ENCODE measurements at regions not wholly inside any gene's neighbourhood (a gene's known extent, or its start where the extent isn't known, plus 50 kb on each side); places are given as distances from the start of the nearest gene placed in this dataset.

GRCh38 chr11:32267679-32268187 lies 167.6 kb downstream of the WT1 start:
- ChIA-PET POLR2A (no interaction called here), CTCF (no interaction called here)
- no peak for TF ChIP-seq CTCF (IDR thresholded peaks at IDR 0.05; ENCODE audit: insufficient read depth, low read depth, low read length)
- no peak for DNase-seq (ENCODE audit: low read depth)
- Histone ChIP-seq H3K4me3 (ENCODE audit: low read depth, low read length) (no peak overlapping the region), H3K36me3 (ENCODE audit: control insufficient read depth, insufficient read depth, low read length) (no peaks in the 10 kb centered on the region), H3K27me3 (ENCODE audit: control insufficient read depth, insufficient read depth, low read length) (no peaks in the 10 kb centered on the region)

DNA sequence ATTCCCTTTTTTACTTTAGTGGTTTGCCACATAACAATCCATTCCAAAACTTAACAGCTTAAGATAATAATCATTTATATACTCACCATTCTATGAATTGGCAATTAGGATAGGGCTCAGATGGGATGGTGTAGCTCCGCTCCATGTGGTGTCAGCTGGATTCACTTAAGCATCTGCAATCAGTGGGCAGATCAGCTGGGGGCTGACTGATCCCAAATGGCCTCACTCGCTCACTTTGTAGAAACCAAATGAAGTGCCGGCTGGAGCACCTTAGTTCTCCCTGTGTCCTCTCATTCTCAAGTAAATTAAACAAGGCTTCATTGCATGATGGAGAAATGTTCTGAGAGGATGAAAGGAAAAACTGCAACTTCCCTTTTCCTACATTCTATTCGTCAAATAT lies 161.4 kb downstream of the WT1 start:
- TF ChIP-seq CTCF (IDR thresholded peaks at IDR 0.05; ENCODE audit: insufficient read depth, low read depth, low read length) = no peak
- no peaks in the 10 kb centered on the region for H3K36me3 ChIP-seq (ENCODE audit: control insufficient read depth, insufficient read depth, low read length)
- no peaks in the 10 kb centered on the region for H3K27me3 ChIP-seq (ENCODE audit: control insufficient read depth, insufficient read depth, low read length)
- no peak overlapping the region for H3K4me3 ChIP-seq (ENCODE audit: low read depth, low read length)
- ChIA-PET CTCF (no interaction called here), POLR2A (no interaction called here)
- no peak for DNase-seq (ENCODE audit: low read depth)

GRCh38 chr11:32279672-32280071 lies 155.7 kb downstream of the WT1 start:
- CTCF ChIA-PET = interaction anchor here (1.8 kb wide), 1 partner anchor 18 kb away, joined by 4 read pairs; no protein-coding TSS in a partner anchor
- DNase-seq (ENCODE audit: low read depth) = no peak
- H3K36me3 ChIP-seq (ENCODE audit: control insufficient read depth, insufficient read depth, low read length) = no peaks in the 10 kb centered on the region

GRCh38 chr11:32280339-32280738 lies 155.0 kb downstream of the WT1 start:
- ChIA-PET CTCF (interaction anchor here (0.7 kb wide), 1 partner anchor 893 kb away, joined by 3 read pairs; no protein-coding TSS in a partner anchor), POLR2A (no interaction called here)
- H3K27me3 ChIP-seq (ENCODE audit: control insufficient read depth, insufficient read depth, low read length) = no peaks in the 10 kb centered on the region
- TF ChIP-seq CTCF (IDR thresholded peaks at IDR 0.05; ENCODE audit: insufficient read depth, low read depth, low read length) = no peak
- no peaks in the 10 kb centered on the region for H3K36me3 ChIP-seq (ENCODE audit: control insufficient read depth, insufficient read depth, low read length)
- no peak for DNase-seq (ENCODE audit: low read depth)
- H3K4me3 ChIP-seq (ENCODE audit: low read depth, low read length) = no peak overlapping the region

More at GRCh38 chr11:32279672-32280071, 155.7 kb downstream of the WT1 start:
- TF ChIP-seq CTCF (IDR thresholded peaks at IDR 0.05; ENCODE audit: insufficient read depth, low read depth, low read length) = no peak
- Histone ChIP-seq H3K27me3 (ENCODE audit: control insufficient read depth, insufficient read depth, low read length) (no peaks in the 10 kb centered on the region), H3K4me3 (ENCODE audit: low read depth, low read length) (no peak overlapping the region)
- POLR2A ChIA-PET = no interaction called here

GRCh38 chr11:32288276-32288675 lies 147.1 kb downstream of the WT1 start:
- ChIA-PET CTCF (interaction anchor here (1.2 kb wide), 1 partner anchor 9 kb away, joined by 4 read pairs; no protein-coding TSS in a partner anchor), POLR2A (no interaction called here)
- H3K27me3 ChIP-seq (ENCODE audit: control insufficient read depth, insufficient read depth, low read length) = no peaks in the 10 kb centered on the region
- no peak for TF ChIP-seq CTCF (IDR thresholded peaks at IDR 0.05; ENCODE audit: insufficient read depth, low read depth, low read length)
- DNase-seq (ENCODE audit: low read depth) = no peak
- no peak overlapping the region for H3K4me3 ChIP-seq (ENCODE audit: low read depth, low read length)
- no peaks in the 10 kb centered on the region for H3K36me3 ChIP-seq (ENCODE audit: control insufficient read depth, insufficient read depth, low read length)

All from BJ (cell line).